ENCODE measurements at regions not wholly inside any gene's neighbourhood (a gene's known extent, or its start where the extent isn't known, plus 50 kb on each side); places are given as distances from the start of the nearest gene placed in this dataset.

DNA sequence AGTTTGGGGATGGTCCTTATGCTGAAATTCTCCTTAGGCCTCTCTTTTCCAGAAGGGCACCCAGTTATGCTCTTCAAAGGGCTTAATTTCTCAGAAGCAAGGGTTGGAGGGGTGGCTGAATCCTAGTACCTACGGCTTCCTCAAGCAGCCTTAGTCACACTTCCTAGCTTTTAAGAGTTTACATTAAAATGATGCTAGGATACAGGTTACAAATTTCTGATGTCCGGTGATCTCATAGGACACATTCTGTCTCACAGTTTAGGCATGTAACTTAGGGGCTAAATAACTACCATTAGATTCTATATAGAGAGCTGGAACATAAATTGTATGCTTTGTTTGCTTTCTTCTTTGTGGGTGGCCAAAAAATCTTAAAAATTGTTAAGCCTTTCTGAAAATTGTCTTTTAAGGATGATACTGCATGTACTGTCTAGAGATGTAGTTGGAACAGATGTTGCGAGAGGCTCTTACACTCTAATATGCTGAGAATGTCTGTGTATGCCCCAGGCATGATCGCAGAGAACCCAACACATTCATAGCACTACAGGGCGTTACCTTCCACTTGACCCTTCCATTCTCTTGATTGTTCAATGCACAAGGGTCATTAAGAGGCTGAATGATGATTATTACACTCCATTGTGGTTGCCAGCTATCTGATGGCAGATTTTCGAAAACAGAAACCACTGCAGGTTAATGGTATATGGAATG lies 139.1 kb downstream of the TMEM38B start:
- no peak overlapping the region for H3K18ac ChIP-seq (ENCODE audit: low read depth in 1 of 2, low read length in 2 of 2)
- no peak overlapping the region for H3K14ac ChIP-seq (ENCODE audit: low read length in 2 of 2)
- H2AK5ac ChIP-seq (ENCODE audit: low read length, severe bottlenecking) = no peak overlapping the region
- no peak overlapping the region for H4K91ac ChIP-seq (ENCODE audit: low read length)
- no peak overlapping the region for H2BK12ac ChIP-seq (ENCODE audit: low read length in 2 of 2)
- no peak overlapping the region for H3K9ac ChIP-seq (ENCODE audit: low read length)
- H2AFZ ChIP-seq (ENCODE audit: low read depth, low read length) = no peak overlapping the region
- no peak overlapping the region for H2BK5ac ChIP-seq (ENCODE audit: low read depth, low read length, poor library complexity, severe bottlenecking)
- no peaks in the 10 kb centered on the region for H3K36me3 ChIP-seq (ENCODE audit: control insufficient read depth in 1 of 2, insufficient read depth in 2 of 2, low read depth in 1 of 2, low read length in 2 of 2)
- H3K79me1 ChIP-seq (replicated peaks; ENCODE audit: low read length, poor library complexity, severe bottlenecking) = no peaks in the 10 kb centered on the region
- no peak overlapping the region for H4K8ac ChIP-seq (ENCODE audit: low read length)
- no peak overlapping the region for H3K4ac ChIP-seq (ENCODE audit: low read depth in 1 of 2, low read length in 2 of 2)
- no peaks in the 10 kb centered on the region for H3K9me3 ChIP-seq (ENCODE audit: control insufficient read depth, low read length)
- H3K27me3 ChIP-seq (ENCODE audit: control insufficient read depth in 1 of 2, insufficient read depth in 1 of 2, low read length in 2 of 2) = no peaks in the 10 kb centered on the region
- H3K27ac ChIP-seq (ENCODE audit: low read length, poor library complexity, severe bottlenecking) = no peak overlapping the region
- H3K4me2 ChIP-seq (ENCODE audit: low read length, poor library complexity, severe bottlenecking) = no peak overlapping the region
- H2BK120ac ChIP-seq (ENCODE audit: low read depth, low read length) = no peak overlapping the region
- 57% methylated on average over 3 of the region's 6 CpGs for WGBS
- peaks cover 3% of the 10 kb centered on the region for H3K4me1 ChIP-seq (ENCODE audit: control insufficient read depth, insufficient read depth, low read depth, low read length)
- no peak overlapping the region for H2BK15ac ChIP-seq (ENCODE audit: low read depth, poor library complexity, severe bottlenecking)
- no peak overlapping the region for H3K4me3 ChIP-seq (ENCODE audit: insufficient read depth in 1 of 2, low read depth in 1 of 2, low read length in 2 of 2)
- no peak for DNase-seq
- H3K23ac ChIP-seq (ENCODE audit: low read length in 2 of 2) = no peak overlapping the region

DNA sequence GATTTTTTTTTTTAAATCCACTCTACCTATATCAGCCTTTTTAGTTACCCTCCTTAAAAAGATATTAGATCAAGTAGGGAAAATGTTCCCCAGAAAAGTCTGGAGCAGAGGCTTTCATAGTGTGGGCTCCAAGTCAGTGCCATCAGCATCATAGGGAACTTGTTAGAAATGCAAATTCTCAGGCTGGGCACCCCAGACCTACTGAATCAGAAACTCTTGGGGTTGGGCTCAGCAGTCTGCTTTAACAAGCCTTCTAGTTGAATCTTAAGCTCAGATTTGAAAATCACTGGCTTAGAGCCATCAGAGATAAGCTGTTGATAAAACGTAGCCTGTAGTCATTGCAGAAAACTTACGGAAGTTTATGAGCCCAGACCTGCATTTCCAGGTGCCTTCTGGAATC lies 140.1 kb downstream of the TMEM38B start:
- Histone ChIP-seq H2BK120ac (ENCODE audit: low read depth, low read length) (no peak overlapping the region), H3K23ac (ENCODE audit: low read length in 2 of 2) (no peak overlapping the region), H3K9me3 (ENCODE audit: control insufficient read depth, low read length) (no peaks in the 10 kb centered on the region), H4K8ac (ENCODE audit: low read length) (no peak overlapping the region), H2AK5ac (ENCODE audit: low read length, severe bottlenecking) (no peak overlapping the region), H3K79me1 (replicated peaks; ENCODE audit: low read length, poor library complexity, severe bottlenecking) (no peaks in the 10 kb centered on the region), H4K91ac (ENCODE audit: low read length) (no peak overlapping the region), H3K14ac (ENCODE audit: low read length in 2 of 2) (no peak overlapping the region), H3K36me3 (ENCODE audit: control insufficient read depth in 1 of 2, insufficient read depth in 2 of 2, low read depth in 1 of 2, low read length in 2 of 2) (no peaks in the 10 kb centered on the region), H2BK5ac (ENCODE audit: low read depth, low read length, poor library complexity, severe bottlenecking) (no peak overlapping the region), H3K9ac (ENCODE audit: low read length) (no peak overlapping the region), H2BK12ac (ENCODE audit: low read length in 2 of 2) (no peak overlapping the region), H3K18ac (ENCODE audit: low read depth in 1 of 2, low read length in 2 of 2) (no peak overlapping the region), H3K4me2 (ENCODE audit: low read length, poor library complexity, severe bottlenecking) (no peak overlapping the region), H2BK15ac (ENCODE audit: low read depth, poor library complexity, severe bottlenecking) (no peak overlapping the region), H3K27ac (ENCODE audit: low read length, poor library complexity, severe bottlenecking) (no peak overlapping the region), H3K4me3 (ENCODE audit: insufficient read depth in 1 of 2, low read depth in 1 of 2, low read length in 2 of 2) (no peak overlapping the region), H3K4ac (ENCODE audit: low read depth in 1 of 2, low read length in 2 of 2) (no peak overlapping the region), H3K27me3 (ENCODE audit: control insufficient read depth in 1 of 2, insufficient read depth in 1 of 2, low read length in 2 of 2) (no peaks in the 10 kb centered on the region), H2AFZ (ENCODE audit: low read depth, low read length) (no peak overlapping the region), H3K4me1 (ENCODE audit: control insufficient read depth, insufficient read depth, low read depth, low read length) (peaks cover 3% of the 10 kb centered on the region)
- DNase-seq = no peak
- 96% methylated on average over 2 of the region's 2 CpGs for WGBS

DNA sequence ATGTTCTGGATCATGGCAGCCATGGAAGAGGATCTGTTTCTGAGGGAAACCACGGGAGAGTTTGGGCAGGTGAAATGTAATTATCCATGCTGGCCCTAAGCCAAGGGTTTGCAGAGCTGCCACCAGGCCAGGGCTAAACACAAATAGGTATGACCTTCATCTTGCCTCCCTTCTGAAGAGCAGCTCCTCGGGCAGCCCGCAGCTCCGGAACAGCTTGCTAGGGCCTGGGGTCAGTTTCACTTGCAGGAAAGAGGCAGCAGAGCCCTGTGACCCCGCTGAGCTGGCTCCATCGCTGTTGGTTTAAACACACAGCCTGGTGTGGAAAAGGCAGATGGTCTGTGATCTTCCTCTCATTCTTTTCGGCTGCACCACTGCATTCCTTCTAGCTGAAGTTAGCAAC lies 141.4 kb downstream of the TMEM38B start:
- no peak for DNase-seq

DNA sequence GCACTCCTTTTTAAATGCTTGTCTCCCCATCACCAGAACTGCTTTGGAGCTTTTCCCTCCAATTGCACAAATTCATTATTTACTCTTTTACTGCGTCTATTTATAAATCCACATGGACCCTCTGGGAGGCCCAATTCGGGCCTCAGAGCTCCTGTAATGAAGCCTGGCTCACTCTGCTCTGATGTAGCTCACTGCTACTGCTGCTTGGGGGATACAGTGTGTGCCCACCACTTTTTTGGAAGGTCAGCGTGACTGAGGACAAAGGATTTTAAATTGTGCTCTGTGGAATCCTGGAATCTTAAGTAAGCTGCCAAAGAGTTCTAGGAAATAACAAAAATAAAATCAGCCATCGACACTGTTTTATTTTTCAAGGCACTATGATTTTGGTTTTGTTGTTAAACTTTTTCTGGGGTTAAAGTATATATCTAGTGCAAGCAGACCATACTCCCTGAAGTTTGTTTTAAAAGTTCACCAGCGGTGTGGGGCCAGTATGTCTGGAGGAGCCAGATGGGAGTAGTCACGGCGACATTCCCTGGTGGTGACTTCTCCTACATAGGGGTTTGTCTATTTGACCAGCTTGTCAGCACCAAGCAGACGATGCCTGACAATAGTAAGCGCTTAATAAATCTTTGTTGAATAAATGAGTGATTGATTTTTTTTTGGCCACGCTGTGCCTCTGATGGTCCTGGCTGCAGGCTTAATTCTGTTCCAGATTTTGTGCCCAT lies 142.8 kb downstream of the TMEM38B start:
- Histone ChIP-seq H4K8ac (ENCODE audit: low read length) (no peak overlapping the region), H3K14ac (ENCODE audit: low read length in 2 of 2) (no peak overlapping the region), H4K91ac (ENCODE audit: low read length) (no peak overlapping the region), H3K9me3 (ENCODE audit: control insufficient read depth, low read length) (no peaks in the 10 kb centered on the region), H3K79me1 (replicated peaks; ENCODE audit: low read length, poor library complexity, severe bottlenecking) (no peaks in the 10 kb centered on the region), H2BK12ac (ENCODE audit: low read length in 2 of 2) (no peak overlapping the region), H3K4me1 (ENCODE audit: control insufficient read depth, insufficient read depth, low read depth, low read length) (peaks cover 3% of the 10 kb centered on the region), H2BK120ac (ENCODE audit: low read depth, low read length) (no peak overlapping the region), H3K23ac (ENCODE audit: low read length in 2 of 2) (no peak overlapping the region), H2AFZ (ENCODE audit: low read depth, low read length) (no peak overlapping the region), H2BK5ac (ENCODE audit: low read depth, low read length, poor library complexity, severe bottlenecking) (no peak overlapping the region), H3K27me3 (ENCODE audit: control insufficient read depth in 1 of 2, insufficient read depth in 1 of 2, low read length in 2 of 2) (peaks cover 0 to 4% of the 10 kb centered on the region in 2 experiments), H3K4me3 (ENCODE audit: insufficient read depth in 1 of 2, low read depth in 1 of 2, low read length in 2 of 2) (no peak overlapping the region), H2BK15ac (ENCODE audit: low read depth, poor library complexity, severe bottlenecking) (no peak overlapping the region), H3K4ac (ENCODE audit: low read depth in 1 of 2, low read length in 2 of 2) (no peak overlapping the region), H3K4me2 (ENCODE audit: low read length, poor library complexity, severe bottlenecking) (no peak overlapping the region), H3K18ac (ENCODE audit: low read depth in 1 of 2, low read length in 2 of 2) (no peak overlapping the region), H3K36me3 (ENCODE audit: control insufficient read depth in 1 of 2, insufficient read depth in 2 of 2, low read depth in 1 of 2, low read length in 2 of 2) (no peaks in the 10 kb centered on the region), H2AK5ac (ENCODE audit: low read length, severe bottlenecking) (no peak overlapping the region), H3K9ac (ENCODE audit: low read length) (no peak overlapping the region), H3K27ac (ENCODE audit: low read length, poor library complexity, severe bottlenecking) (no peak overlapping the region)
- 73% methylated on average over 10 of the region's 10 CpGs for WGBS
- DNase-seq = no peak

More for the DNA sequence above, 141.4 kb downstream of the TMEM38B start:
- Histone ChIP-seq H3K4me3 (ENCODE audit: insufficient read depth in 1 of 2, low read depth in 1 of 2, low read length in 2 of 2) (no peak overlapping the region), H4K8ac (ENCODE audit: low read length) (no peak overlapping the region), H2BK12ac (ENCODE audit: low read length in 2 of 2) (no peak overlapping the region), H3K14ac (ENCODE audit: low read length in 2 of 2) (no peak overlapping the region), H3K9ac (ENCODE audit: low read length) (no peak overlapping the region), H2AFZ (ENCODE audit: low read depth, low read length) (no peak overlapping the region), H3K27me3 (ENCODE audit: control insufficient read depth in 1 of 2, insufficient read depth in 1 of 2, low read length in 2 of 2) (peaks cover 0 to under 1% of the 10 kb centered on the region in 2 experiments), H3K36me3 (ENCODE audit: control insufficient read depth in 1 of 2, insufficient read depth in 2 of 2, low read depth in 1 of 2, low read length in 2 of 2) (no peaks in the 10 kb centered on the region), H2BK5ac (ENCODE audit: low read depth, low read length, poor library complexity, severe bottlenecking) (no peak overlapping the region), H3K9me3 (ENCODE audit: control insufficient read depth, low read length) (no peaks in the 10 kb centered on the region), H2BK120ac (ENCODE audit: low read depth, low read length) (no peak overlapping the region), H3K18ac (ENCODE audit: low read depth in 1 of 2, low read length in 2 of 2) (no peak overlapping the region), H4K91ac (ENCODE audit: low read length) (no peak overlapping the region), H3K79me1 (replicated peaks; ENCODE audit: low read length, poor library complexity, severe bottlenecking) (no peaks in the 10 kb centered on the region), H2AK5ac (ENCODE audit: low read length, severe bottlenecking) (no peak overlapping the region), H2BK15ac (ENCODE audit: low read depth, poor library complexity, severe bottlenecking) (no peak overlapping the region), H3K4me2 (ENCODE audit: low read length, poor library complexity, severe bottlenecking) (no peak overlapping the region), H3K4me1 (ENCODE audit: control insufficient read depth, insufficient read depth, low read depth, low read length) (peaks cover 3% of the 10 kb centered on the region), H3K27ac (ENCODE audit: low read length, poor library complexity, severe bottlenecking) (no peak overlapping the region), H3K23ac (ENCODE audit: low read length in 2 of 2) (no peak overlapping the region), H3K4ac (ENCODE audit: low read depth in 1 of 2, low read length in 2 of 2) (no peak overlapping the region)
- 49% methylated on average over 7 of the region's 7 CpGs for WGBS

Data from mesenchymal stem cell (in vitro differentiated cells and primary cell).